ENCODE measurements at regions not wholly inside any gene's neighbourhood (a gene's known extent, or its start where the extent isn't known, plus 50 kb on each side); places are given as distances from the start of the nearest gene placed in this dataset.
"Not testable (repeated sequence)": the region's sequence is repeated elsewhere in the genome, so short reads cannot be mapped to it uniquely, and the experiment has no call there.

DNA sequence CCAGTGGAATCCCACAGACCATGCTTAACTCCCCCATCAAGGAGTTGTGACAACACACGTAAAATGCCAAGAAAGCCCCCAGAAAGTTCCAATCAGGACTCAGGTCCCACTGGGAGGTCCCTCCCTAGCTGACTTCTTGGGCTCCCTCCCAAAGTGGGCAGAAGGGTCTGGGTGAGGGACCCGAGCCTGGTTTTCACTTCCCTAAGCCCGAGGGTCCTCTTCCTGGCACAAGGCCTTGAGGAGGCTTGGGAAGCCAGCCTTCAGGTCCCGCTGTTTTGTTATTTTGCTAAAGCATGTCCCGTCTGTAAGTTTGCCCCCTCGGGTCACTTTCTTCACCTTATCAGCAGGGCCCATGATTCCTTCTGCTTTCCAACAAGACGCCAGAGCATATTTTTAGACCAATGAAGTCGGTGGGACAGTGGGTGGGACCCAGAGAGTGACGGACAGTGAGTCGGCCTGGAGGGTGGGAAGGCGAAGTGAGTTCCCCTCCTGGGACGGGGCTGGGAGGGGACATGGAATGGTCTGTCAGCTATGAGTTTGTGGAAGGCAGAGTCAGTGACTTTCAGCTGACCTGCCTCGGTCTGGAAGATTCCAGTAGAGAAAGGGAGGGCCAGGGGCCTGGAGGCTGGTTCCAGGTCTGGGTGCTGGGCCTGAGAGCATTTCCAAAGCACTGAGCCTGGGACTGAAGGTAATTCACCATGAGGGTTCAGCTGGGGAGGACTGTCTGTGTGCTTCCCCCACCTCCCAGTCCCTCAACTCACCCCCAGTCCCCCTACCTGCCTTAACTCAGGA is 261.3 kb downstream of the GOLGA6L6 start:
- peaks cover 67% of the 10 kb centered on the region for H3K9me3 ChIP-seq (replicated peaks; ENCODE audit: control insufficient read depth, low read depth, low read length)
- not testable (repeated sequence) for H3K4me3 ChIP-seq (ENCODE audit: low read length); H3K27ac ChIP-seq (ENCODE audit: low read length); H3K4me1 ChIP-seq (ENCODE audit: control insufficient read depth, insufficient read depth, low read length); DNase-seq; H3K36me3 ChIP-seq (ENCODE audit: control insufficient read depth, insufficient read depth, low read length); H3K27me3 ChIP-seq (ENCODE audit: control insufficient read depth, insufficient read depth, low read length)
- WGBS (ENCODE audit: insufficient coverage), result 76% methylated on average over 13 of the region's 13 CpGs

DNA sequence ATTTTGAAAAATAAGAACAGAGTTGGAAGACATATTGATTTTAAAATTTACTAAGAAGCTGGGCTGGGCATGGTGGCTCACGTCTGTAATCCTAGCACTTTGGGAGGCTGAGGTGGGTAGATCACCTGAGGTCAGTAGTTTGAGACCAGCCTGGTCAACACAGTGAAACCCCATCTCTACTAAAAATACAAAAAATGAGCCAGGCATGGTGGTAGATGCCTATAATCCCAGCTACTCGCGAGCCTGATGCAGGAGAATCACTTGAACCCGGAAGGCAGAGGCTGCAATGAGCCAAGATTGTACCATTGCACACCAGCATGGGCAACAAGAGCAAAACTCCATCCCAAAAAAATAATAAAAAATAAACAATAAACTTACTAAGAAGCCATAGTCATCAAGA is 262.5 kb downstream of the GOLGA6L6 start:
- WGBS (ENCODE audit: insufficient coverage), result 54% methylated on average over 4 of the region's 4 CpGs
- H3K4me3 ChIP-seq (ENCODE audit: low read length); H3K4me1 ChIP-seq (ENCODE audit: control insufficient read depth, insufficient read depth, low read length); H3K27me3 ChIP-seq (ENCODE audit: control insufficient read depth, insufficient read depth, low read length); H3K36me3 ChIP-seq (ENCODE audit: control insufficient read depth, insufficient read depth, low read length); H3K27ac ChIP-seq (ENCODE audit: low read length); DNase-seq: not testable (repeated sequence)
- H3K9me3 ChIP-seq (replicated peaks; ENCODE audit: control insufficient read depth, low read depth, low read length), result peaks cover 71% of the 10 kb centered on the region

DNA sequence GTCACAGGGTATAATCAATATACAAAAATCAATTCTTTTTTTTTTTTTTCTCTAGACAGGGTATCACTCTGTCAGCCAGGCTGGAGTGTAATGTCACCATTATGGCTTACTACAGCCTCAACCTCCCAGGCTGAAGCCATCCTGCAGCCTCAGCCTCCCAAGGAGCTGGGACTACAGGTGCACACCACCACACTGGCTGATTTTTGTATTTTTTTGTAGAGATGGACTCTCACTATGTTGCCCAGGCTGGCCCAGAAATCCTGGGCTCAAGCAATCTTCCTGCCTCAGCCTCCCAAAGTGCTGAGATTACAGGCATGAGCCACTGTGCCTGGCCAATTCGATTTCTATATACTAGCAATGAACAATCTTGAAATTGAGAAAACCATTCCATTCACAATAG is 263.2 kb downstream of the GOLGA6L6 start:
- not testable (repeated sequence) for H3K4me1 ChIP-seq (ENCODE audit: control insufficient read depth, insufficient read depth, low read length); DNase-seq; H3K27ac ChIP-seq (ENCODE audit: low read length); H3K4me3 ChIP-seq (ENCODE audit: low read length); H3K36me3 ChIP-seq (ENCODE audit: control insufficient read depth, insufficient read depth, low read length); H3K27me3 ChIP-seq (ENCODE audit: control insufficient read depth, insufficient read depth, low read length)
- no CpG with 5 or more reads among the region's 1 CpG for WGBS (ENCODE audit: insufficient coverage)
- peaks cover 75% of the 10 kb centered on the region for H3K9me3 ChIP-seq (replicated peaks; ENCODE audit: control insufficient read depth, low read depth, low read length)

DNA sequence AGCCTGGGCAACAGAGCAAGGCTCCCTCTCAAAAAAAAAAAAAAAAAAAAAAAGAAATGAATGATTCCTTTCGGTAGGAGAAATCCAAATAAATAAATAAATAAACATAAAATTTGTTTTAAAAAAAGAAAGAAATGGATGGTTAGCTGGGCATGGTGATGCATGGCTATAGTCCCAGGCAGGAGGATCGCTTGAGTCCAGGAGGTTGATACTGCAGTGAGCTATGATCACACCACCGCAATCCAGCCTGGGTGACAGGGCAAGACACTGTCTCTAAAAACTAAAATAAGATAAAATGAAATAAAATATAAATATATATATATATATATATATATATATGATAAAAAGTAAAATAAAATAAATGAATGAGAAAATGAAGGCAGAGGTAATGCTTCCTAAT is 264.1 kb downstream of the GOLGA6L6 start:
- peaks cover 79% of the 10 kb centered on the region for H3K9me3 ChIP-seq (replicated peaks; ENCODE audit: control insufficient read depth, low read depth, low read length)
- H3K4me3 ChIP-seq (ENCODE audit: low read length); H3K27me3 ChIP-seq (ENCODE audit: control insufficient read depth, insufficient read depth, low read length); H3K36me3 ChIP-seq (ENCODE audit: control insufficient read depth, insufficient read depth, low read length); H3K27ac ChIP-seq (ENCODE audit: low read length); H3K4me1 ChIP-seq (ENCODE audit: control insufficient read depth, insufficient read depth, low read length); DNase-seq: not testable (repeated sequence)
- WGBS (ENCODE audit: insufficient coverage), result 100% methylated on average over 1 of the region's 3 CpGs

DNA sequence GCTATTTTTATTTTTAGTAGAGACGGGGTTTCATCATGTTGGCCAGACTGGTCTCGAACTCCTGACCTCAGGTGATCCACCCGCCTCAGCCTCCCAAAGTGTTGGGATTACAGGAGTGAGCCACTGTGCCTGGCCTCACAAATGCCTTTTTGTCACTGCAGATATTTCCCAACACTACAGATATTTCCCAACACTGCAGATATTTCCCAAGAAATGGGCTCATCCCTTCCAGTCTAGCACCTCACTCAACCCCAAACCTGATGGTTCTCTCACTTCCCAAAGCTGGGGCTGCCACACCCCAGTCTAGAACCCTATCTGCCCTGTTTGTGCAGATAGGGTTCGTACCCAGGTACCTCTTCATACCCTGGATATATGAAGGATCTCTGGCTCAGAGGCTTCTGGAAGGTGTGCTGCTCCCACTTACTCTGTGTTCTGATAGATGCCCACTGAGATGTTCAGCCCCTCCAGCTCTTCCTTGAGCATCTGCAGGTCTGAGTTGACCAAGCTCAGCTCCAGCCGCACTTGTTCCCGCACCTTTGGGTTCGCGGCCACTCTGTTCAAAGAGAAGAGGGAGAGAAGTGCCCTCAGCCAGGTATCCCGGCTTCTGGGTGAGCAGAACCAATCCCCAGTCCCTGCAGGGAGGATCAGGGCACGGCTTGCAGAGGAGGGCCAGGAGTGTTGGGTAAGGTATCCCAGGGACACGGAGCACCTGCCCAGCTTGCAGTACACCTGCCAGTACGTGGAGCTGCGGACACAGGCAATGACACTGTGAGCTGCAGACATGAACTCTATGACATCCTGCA is 265.1 kb downstream of the GOLGA6L6 start:
- H3K9me3 ChIP-seq (replicated peaks; ENCODE audit: control insufficient read depth, low read depth, low read length), result peaks cover 79% of the 10 kb centered on the region
- not testable (repeated sequence) for H3K27ac ChIP-seq (ENCODE audit: low read length); H3K4me1 ChIP-seq (ENCODE audit: control insufficient read depth, insufficient read depth, low read length); H3K4me3 ChIP-seq (ENCODE audit: low read length); DNase-seq; H3K36me3 ChIP-seq (ENCODE audit: control insufficient read depth, insufficient read depth, low read length); H3K27me3 ChIP-seq (ENCODE audit: control insufficient read depth, insufficient read depth, low read length)
- WGBS (ENCODE audit: insufficient coverage), result 65% methylated on average over 13 of the region's 13 CpGs

DNA sequence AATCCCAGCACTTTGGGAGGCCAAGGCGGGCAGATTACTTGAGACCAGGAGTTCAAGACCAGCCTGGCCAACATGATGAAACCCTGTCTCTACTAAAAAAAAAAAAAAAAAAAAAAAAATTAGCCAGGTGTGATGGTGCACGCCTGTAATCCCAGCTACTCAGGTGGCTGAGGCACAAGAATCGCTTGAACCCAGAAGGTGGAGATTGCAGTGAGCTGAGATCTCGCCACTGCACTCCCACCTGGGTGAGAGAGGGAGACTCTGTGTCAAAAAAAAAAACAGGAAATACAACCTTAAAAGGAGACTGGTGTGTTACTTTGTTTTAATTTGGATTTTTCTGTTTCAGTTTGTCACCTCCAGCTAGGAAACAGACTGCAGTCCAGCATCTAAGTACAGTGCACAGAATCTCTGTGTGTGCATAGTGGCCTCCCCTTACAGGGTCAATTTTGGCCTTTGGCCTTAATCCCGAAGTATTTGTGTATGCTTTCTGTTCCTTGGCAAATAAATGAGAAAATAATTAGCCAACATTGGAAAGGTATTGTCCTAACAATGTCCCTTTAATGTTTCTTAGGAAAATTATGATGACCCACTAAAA is 266.1 kb downstream of the GOLGA6L6 start:
- not testable (repeated sequence) for DNase-seq; H3K27ac ChIP-seq (ENCODE audit: low read length); H3K36me3 ChIP-seq (ENCODE audit: control insufficient read depth, insufficient read depth, low read length); H3K27me3 ChIP-seq (ENCODE audit: control insufficient read depth, insufficient read depth, low read length); H3K4me1 ChIP-seq (ENCODE audit: control insufficient read depth, insufficient read depth, low read length); H3K4me3 ChIP-seq (ENCODE audit: low read length)
- WGBS (ENCODE audit: insufficient coverage), result 67% methylated on average over 3 of the region's 5 CpGs
- H3K9me3 ChIP-seq (replicated peaks; ENCODE audit: control insufficient read depth, low read depth, low read length), result peaks cover 74% of the 10 kb centered on the region

DNA sequence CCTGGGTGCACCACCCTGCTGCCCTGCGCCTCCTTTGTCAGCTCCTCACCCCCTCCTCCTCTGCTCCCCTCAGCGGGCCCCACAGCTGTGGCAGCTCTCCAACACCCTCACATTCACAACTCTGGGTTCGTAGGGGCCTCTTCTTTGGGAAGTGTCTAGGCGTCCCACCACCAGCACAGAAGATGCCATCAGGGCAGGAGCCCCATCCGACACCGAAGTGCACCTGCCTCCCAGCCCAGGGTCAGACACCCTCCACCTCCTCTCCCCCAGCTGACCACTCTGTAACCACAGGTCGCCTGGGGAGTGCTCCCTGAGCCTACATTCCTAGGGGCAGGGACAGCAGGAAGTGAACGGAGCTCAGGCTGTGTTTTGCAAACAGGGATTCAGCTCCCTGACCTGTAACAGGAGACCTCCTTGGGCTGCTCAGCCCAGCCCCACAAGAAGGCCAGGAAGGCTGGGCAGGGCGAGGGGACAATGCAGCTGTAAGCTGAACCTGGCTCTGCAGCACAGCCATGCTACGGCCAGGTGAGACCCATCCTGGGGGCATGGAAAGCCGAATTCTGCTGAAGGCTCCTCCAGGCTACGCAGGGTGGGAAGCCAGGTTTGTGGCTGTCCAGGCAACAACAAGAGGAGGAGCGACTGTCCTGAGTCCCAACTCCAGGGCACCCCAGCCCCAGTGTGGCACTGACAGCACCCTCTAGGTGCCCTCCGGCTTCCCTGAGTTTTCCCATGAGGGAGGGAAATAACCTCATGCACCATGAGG is 269.0 kb downstream of the GOLGA6L6 start:
- DNase-seq, result no peak
- WGBS (ENCODE audit: insufficient coverage), result 75% methylated on average over 14 of the region's 14 CpGs
- H3K9me3 ChIP-seq (replicated peaks; ENCODE audit: control insufficient read depth, low read depth, low read length), result peaks cover 71% of the 10 kb centered on the region
- no peaks in the 10 kb centered on the region for H3K27me3 ChIP-seq (ENCODE audit: control insufficient read depth, insufficient read depth, low read length)
- H3K4me3 ChIP-seq (ENCODE audit: low read length), result no peak overlapping the region
- H3K27ac ChIP-seq (ENCODE audit: low read length), result no peak overlapping the region
- H3K4me1 ChIP-seq (ENCODE audit: control insufficient read depth, insufficient read depth, low read length), result no peaks in the 10 kb centered on the region
- H3K36me3 ChIP-seq (ENCODE audit: control insufficient read depth, insufficient read depth, low read length), result no peaks in the 10 kb centered on the region

DNA sequence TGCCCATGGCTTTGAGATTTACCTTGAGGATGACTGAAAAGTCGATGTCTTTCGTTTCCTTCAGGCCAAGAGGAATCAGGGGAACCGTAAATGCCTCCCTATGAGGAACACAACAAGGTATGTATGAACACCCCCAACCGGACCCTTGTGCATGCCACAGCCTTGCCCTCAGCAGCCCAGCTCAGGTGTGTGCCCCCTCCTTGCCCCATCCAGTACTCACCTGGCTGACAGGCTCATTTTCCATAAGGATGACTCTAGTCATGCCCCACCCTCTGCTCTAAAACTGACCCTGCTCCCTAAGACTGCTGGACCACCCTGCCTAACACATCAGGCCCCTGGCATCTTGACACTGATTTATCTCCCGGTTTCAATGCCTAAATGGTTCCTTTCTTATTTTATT is 270.0 kb downstream of the GOLGA6L6 start:
- 56% methylated on average over 5 of the region's 5 CpGs for WGBS (ENCODE audit: insufficient coverage)
- no peak for DNase-seq
- Histone ChIP-seq H3K4me1 (ENCODE audit: control insufficient read depth, insufficient read depth, low read length) (no peaks in the 10 kb centered on the region), H3K27me3 (ENCODE audit: control insufficient read depth, insufficient read depth, low read length) (no peaks in the 10 kb centered on the region), H3K9me3 (replicated peaks; ENCODE audit: control insufficient read depth, low read depth, low read length) (peaks cover 67% of the 10 kb centered on the region), H3K36me3 (ENCODE audit: control insufficient read depth, insufficient read depth, low read length) (no peaks in the 10 kb centered on the region), H3K4me3 (ENCODE audit: low read length) (no peak overlapping the region), H3K27ac (ENCODE audit: low read length) (no peak overlapping the region)

DNA sequence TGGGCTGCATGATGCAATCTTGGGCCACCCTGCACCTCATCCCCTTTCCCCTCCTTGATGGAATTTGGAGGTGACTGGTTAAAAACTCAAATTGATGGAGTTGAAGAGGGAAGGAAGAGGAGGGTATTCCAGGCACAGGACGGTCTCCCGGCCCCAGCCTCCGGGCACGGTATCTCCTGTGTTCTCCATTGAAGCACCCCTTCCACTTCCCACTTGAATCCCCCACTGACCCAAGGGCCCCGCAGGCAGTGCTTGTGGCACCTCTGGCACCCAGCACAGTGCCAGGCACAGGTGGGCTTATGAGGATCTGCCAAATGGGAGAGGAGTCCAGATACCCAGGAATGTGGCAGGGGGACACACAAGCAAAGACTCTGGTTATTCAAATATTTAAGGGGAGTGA is 271.6 kb downstream of the GOLGA6L6 start:
- H3K36me3 ChIP-seq (ENCODE audit: control insufficient read depth, insufficient read depth, low read length); H3K4me1 ChIP-seq (ENCODE audit: control insufficient read depth, insufficient read depth, low read length); H3K27ac ChIP-seq (ENCODE audit: low read length); H3K4me3 ChIP-seq (ENCODE audit: low read length); DNase-seq; H3K27me3 ChIP-seq (ENCODE audit: control insufficient read depth, insufficient read depth, low read length): not testable (repeated sequence)
- peaks cover 58% of the 10 kb centered on the region for H3K9me3 ChIP-seq (replicated peaks; ENCODE audit: control insufficient read depth, low read depth, low read length)
- 82% methylated on average over 5 of the region's 5 CpGs for WGBS (ENCODE audit: insufficient coverage)

DNA sequence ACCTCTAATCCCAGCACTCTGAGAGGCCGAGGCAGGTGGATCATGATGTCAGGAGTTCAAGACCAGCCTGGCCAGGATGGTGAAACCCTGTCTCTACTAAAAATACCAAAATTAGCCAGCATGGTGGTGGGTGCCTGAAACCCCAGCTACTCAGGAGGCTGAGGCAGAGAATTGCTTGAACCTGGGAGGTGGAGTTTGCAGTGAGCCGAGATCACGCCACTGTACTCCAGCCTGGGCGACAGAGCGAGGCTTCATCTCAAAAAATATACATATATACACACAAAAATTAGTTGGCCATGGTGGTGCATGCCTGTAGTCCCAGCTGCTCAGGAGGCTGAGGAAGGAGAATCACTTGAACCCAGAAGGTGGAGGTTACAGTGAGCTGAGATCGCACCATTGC is 273.6 kb downstream of the GOLGA6L6 start:
- not testable (repeated sequence) for H3K27ac ChIP-seq (ENCODE audit: low read length); DNase-seq; H3K4me1 ChIP-seq (ENCODE audit: control insufficient read depth, insufficient read depth, low read length); H3K27me3 ChIP-seq (ENCODE audit: control insufficient read depth, insufficient read depth, low read length); H3K4me3 ChIP-seq (ENCODE audit: low read length); H3K36me3 ChIP-seq (ENCODE audit: control insufficient read depth, insufficient read depth, low read length)
- 100% methylated on average over 1 of the region's 6 CpGs for WGBS (ENCODE audit: insufficient coverage)
- H3K9me3 ChIP-seq (replicated peaks; ENCODE audit: control insufficient read depth, low read depth, low read length), result peaks cover 57% of the 10 kb centered on the region
